WTC11 (cell line): ENCODE measurements at regions not wholly inside any gene's neighbourhood (a gene's known extent, or its start where the extent isn't known, plus 50 kb on each side); places are given as distances from the start of the nearest gene placed in this dataset.

Experiments
- ATAC-seq: fragments of 200-7000 bp; cut with Tn5 transposase; 2 replicates; pipeline ENCODE4 v1.10.0; 2021; ENCODE audit warnings: mild to moderate bottlenecking, moderate library complexity
- CTCF ChIA-PET: fragments of 300-600 bp; sonication (Branson Sonifier 250); formaldehyde crosslinking; loops from one replicate; lab custom pipeline; 2021; ENCODE audit warnings: antibody characterized with exemption; lab: Charles Lee
- POLR2A ChIA-PET: fragments of 350-600 bp; sonication (Branson Sonifier 250); formaldehyde crosslinking; loops from one replicate; lab custom pipeline; 2021; ENCODE audit warnings: antibody characterized with exemption; lab: Charles Lee
- DNase-seq: peaks from one replicate; pipeline ENCODE4 v3.0.0; 2021; ENCODE audit warnings: low spot score
- H3K27ac Mint-ChIP-seq: 2 replicates; pipeline ENCODE4 v1.8.0; 2021; ENCODE audit warnings: mixed read lengths
- H3K27me3 Mint-ChIP-seq: 2 replicates; pipeline ENCODE4 v1.8.0; 2021; ENCODE audit warnings: low read depth, mild to moderate bottlenecking, moderate library complexity, mixed read lengths
- H3K36me3 Mint-ChIP-seq: 2 replicates; pipeline ENCODE4 v1.8.0; 2021; ENCODE audit warnings: mixed read lengths
- H3K4me1 Mint-ChIP-seq: 2 replicates; pipeline ENCODE4 v1.8.0; 2022; ENCODE audit warnings: mixed read lengths
- H3K4me3 Mint-ChIP-seq: 2 replicates; pipeline ENCODE4 v1.8.0; 2021; ENCODE audit warnings: mild to moderate bottlenecking, moderate library complexity, mixed read lengths
- H3K9me3 Mint-ChIP-seq: 2 replicates; pipeline ENCODE4 v1.8.0; 2021; ENCODE audit warnings: mixed read lengths
- AFF4 ChIP-seq: sonication (generic); formaldehyde crosslinking; IDR thresholded peaks from 2 replicates; pipeline ENCODE4 v1.8.1; 2023; ENCODE audit warnings: mild to moderate bottlenecking, missing genetic modification reagents, borderline replicate concordance
- ATF2 ChIP-seq: sonication (generic); formaldehyde crosslinking; IDR thresholded peaks from 2 replicates; pipeline ENCODE4 v1.8.1; 2022; ENCODE audit warnings: low read depth, missing genetic modification reagents, borderline replicate concordance
- CBFB ChIP-seq: sonication (generic); formaldehyde crosslinking; IDR thresholded peaks from 2 replicates; pipeline ENCODE4 v1.8.1; 2022; ENCODE audit warnings: mild to moderate bottlenecking, low read depth, missing genetic modification reagents
- CREM ChIP-seq: sonication (generic); formaldehyde crosslinking; IDR thresholded peaks from 2 replicates; pipeline ENCODE4 v1.8.1; 2022; ENCODE audit warnings: mild to moderate bottlenecking, missing genetic modification reagents, moderate library complexity
- IRF2 ChIP-seq: sonication (generic); formaldehyde crosslinking; IDR thresholded peaks from 2 replicates; pipeline ENCODE4 v1.8.0; 2022; ENCODE audit warnings: low read depth, missing genetic modification reagents, borderline replicate concordance
- SMAD4 ChIP-seq: sonication (generic); formaldehyde crosslinking; IDR thresholded peaks from 2 replicates; pipeline ENCODE4 v1.8.0; 2022; ENCODE audit warnings: mild to moderate bottlenecking, missing genetic modification reagents
- TEAD1 ChIP-seq: sonication (generic); formaldehyde crosslinking; IDR thresholded peaks from 2 replicates; pipeline ENCODE4 v1.8.0; 2022; ENCODE audit warnings: mild to moderate bottlenecking, missing genetic modification reagents
- ZBTB43 ChIP-seq: sonication (generic); formaldehyde crosslinking; IDR thresholded peaks from 2 replicates; pipeline ENCODE4 v1.8.1; 2023; ENCODE audit warnings: mild to moderate bottlenecking, missing genetic modification reagents
- ZMAT4 ChIP-seq: fragments of 250-450 bp; sonication (Bioruptor Pico); IDR thresholded peaks from 2 replicates; pipeline ENCODE4 v1.9.0; 2021; ENCODE audit warnings: mild to moderate bottlenecking
- ZNF138 ChIP-seq: sonication (generic); formaldehyde crosslinking; conservative IDR thresholded peaks from 2 replicates; pipeline ENCODE4 v1.8.1; 2022; ENCODE audit warnings: mild to moderate bottlenecking, moderate library complexity, missing genetic modification reagents
- ZNF281 ChIP-seq: sonication (generic); formaldehyde crosslinking; IDR thresholded peaks from 2 replicates; pipeline ENCODE4 v1.8.0; 2023; ENCODE audit warnings: mild to moderate bottlenecking, missing genetic modification reagents
- ZNF396 ChIP-seq: fragments of 250-450 bp; sonication (Bioruptor Pico); IDR thresholded peaks from 2 replicates; pipeline ENCODE4 v1.8.0; 2021; ENCODE audit warnings: mild to moderate bottlenecking, moderate library complexity, borderline replicate concordance
- ZNF416 ChIP-seq: fragments of 250-450 bp; sonication (Bioruptor Pico); IDR thresholded peaks from 2 replicates; pipeline ENCODE4 v1.9.0; 2021; ENCODE audit warnings: mild to moderate bottlenecking, inconsistent platforms
- TF ChIP-seq, protein P1 (sequence below): sonication (generic); formaldehyde crosslinking; IDR thresholded peaks from 2 replicates; pipeline ENCODE4 v1.8.1; 2022; ENCODE audit warnings: missing genetic modification reagents, borderline replicate concordance
- TF ChIP-seq, protein P2 (sequence below): sonication (generic); formaldehyde crosslinking; IDR thresholded peaks from 2 replicates; pipeline ENCODE4 v1.8.0; 2023; ENCODE audit warnings: missing genetic modification reagents, mild to moderate bottlenecking, borderline replicate concordance

DNA sequence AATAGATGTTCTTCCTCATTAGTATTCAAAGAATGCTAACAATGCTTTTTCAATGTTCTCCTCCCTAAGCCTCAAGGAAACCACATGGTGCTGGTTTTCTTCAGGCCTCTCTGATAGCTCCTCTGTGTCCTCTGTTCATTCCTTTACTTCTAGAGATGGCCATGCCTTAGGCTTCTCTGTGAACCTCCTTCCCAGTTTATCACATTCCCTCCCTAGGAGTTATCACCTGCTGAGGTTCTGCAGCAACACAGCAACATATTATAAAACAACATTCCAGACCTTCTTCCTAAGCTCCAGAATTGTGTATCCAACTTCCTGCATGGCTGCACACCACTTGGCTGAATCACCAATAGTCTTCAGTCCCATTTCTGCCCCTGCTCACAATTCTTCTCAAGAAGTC lies 325.5 kb downstream of the IRS1 start (continued):
- TF ChIP-seq ZNF281 (no peak), ZNF138 (CRISPR knock-in tag) (no peak), ZMAT4 (no peak), IRF2 (CRISPR knock-in tag) (no peak)

DNA sequence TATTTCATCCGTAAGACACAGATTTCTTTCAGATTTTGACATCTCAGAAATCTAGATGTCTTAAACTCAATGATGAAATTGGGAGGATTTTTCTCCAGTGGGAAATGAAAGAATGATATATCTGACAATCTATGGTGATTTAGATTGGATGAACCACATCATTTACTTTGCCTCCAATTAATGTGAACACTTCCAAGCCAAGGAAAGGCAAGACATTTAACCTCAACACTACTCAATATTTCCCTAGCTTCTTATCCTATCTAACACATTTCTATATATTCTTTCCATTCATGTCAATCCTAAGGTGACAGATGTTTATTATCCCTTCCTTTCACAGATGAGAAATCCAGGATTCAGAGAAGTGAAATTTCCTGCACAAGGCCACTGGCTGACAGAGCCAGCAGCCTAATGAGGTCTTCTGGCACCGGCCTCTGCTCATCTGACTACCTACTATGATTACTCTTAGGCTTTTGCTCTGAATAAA lies 327.6 kb downstream of the IRS1 start:
- peaks cover 9% of the 10 kb centered on the region; the same call in 1 of the 2 replicates for H3K4me1 Mint-ChIP-seq
- CTCF ChIA-PET: no interaction called here
- H3K36me3 Mint-ChIP-seq: peaks cover 16% of the 10 kb centered on the region
- ATAC-seq (no peak), DNase-seq (no peak)
- no peak overlapping the region for H3K4me3 Mint-ChIP-seq
- H3K27ac Mint-ChIP-seq: no peak overlapping the region
- H3K9me3 Mint-ChIP-seq: peaks cover 28% of the 10 kb centered on the region
- POLR2A ChIA-PET: no interaction called here
- no peak for TF ChIP-seq CBFB (CRISPR knock-in tag)
- no peak for TF ChIP-seq CREM
- no peak for TF ChIP-seq AFF4
- TF ChIP-seq, protein P1, sequence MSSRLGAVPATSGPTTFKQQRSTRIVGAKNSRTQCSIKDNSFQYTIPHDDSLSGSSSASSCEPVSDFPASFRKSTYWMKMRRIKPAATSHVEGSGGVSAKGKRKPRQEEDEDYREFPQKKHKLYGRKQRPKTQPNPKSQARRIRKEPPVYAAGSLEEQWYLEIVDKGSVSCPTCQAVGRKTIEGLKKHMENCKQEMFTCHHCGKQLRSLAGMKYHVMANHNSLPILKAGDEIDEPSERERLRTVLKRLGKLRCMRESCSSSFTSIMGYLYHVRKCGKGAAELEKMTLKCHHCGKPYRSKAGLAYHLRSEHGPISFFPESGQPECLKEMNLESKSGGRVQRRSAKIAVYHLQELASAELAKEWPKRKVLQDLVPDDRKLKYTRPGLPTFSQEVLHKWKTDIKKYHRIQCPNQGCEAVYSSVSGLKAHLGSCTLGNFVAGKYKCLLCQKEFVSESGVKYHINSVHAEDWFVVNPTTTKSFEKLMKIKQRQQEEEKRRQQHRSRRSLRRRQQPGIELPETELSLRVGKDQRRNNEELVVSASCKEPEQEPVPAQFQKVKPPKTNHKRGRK: no peak
- TF ChIP-seq TEAD1 (CRISPR knock-in tag): no peak
- no peak for TF ChIP-seq ATF2 (CRISPR knock-in tag)
- TF ChIP-seq ZNF396: no peak
- TF ChIP-seq, all 79 proteins: peak for 0
- no peaks in the 10 kb centered on the region for H3K27me3 Mint-ChIP-seq

- DNase-seq (no peak), ATAC-seq (no peak)
- no peaks in the 10 kb centered on the region for H3K36me3 Mint-ChIP-seq
- POLR2A ChIA-PET: no interaction called here
- H3K27ac Mint-ChIP-seq: no peak overlapping the region
- CTCF ChIA-PET: no interaction called here
- no peaks in the 10 kb centered on the region for H3K4me1 Mint-ChIP-seq
- no peak overlapping the region for H3K4me3 Mint-ChIP-seq
- H3K27me3 Mint-ChIP-seq: no peaks in the 10 kb centered on the region
- H3K9me3 Mint-ChIP-seq: peaks cover 2% of the 10 kb centered on the region; the same call in 1 of the 2 replicates
- TF ChIP-seq, protein P2, sequence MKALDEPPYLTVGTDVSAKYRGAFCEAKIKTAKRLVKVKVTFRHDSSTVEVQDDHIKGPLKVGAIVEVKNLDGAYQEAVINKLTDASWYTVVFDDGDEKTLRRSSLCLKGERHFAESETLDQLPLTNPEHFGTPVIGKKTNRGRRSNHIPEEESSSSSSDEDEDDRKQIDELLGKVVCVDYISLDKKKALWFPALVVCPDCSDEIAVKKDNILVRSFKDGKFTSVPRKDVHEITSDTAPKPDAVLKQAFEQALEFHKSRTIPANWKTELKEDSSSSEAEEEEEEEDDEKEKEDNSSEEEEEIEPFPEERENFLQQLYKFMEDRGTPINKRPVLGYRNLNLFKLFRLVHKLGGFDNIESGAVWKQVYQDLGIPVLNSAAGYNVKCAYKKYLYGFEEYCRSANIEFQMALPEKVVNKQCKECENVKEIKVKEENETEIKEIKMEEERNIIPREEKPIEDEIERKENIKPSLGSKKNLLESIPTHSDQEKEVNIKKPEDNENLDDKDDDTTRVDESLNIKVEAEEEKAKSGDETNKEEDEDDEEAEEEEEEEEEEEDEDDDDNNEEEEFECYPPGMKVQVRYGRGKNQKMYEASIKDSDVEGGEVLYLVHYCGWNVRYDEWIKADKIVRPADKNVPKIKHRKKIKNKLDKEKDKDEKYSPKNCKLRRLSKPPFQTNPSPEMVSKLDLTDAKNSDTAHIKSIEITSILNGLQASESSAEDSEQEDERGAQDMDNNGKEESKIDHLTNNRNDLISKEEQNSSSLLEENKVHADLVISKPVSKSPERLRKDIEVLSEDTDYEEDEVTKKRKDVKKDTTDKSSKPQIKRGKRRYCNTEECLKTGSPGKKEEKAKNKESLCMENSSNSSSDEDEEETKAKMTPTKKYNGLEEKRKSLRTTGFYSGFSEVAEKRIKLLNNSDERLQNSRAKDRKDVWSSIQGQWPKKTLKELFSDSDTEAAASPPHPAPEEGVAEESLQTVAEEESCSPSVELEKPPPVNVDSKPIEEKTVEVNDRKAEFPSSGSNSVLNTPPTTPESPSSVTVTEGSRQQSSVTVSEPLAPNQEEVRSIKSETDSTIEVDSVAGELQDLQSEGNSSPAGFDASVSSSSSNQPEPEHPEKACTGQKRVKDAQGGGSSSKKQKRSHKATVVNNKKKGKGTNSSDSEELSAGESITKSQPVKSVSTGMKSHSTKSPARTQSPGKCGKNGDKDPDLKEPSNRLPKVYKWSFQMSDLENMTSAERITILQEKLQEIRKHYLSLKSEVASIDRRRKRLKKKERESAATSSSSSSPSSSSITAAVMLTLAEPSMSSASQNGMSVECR (CRISPR knock-in tag): no peak
- no peak for TF ChIP-seq ZBTB43 (CRISPR knock-in tag)
- no peak for TF ChIP-seq ZNF416 (CRISPR knock-in tag)
- TF ChIP-seq SMAD4 (CRISPR knock-in tag): no peak
- TF ChIP-seq CREM: no peak
Observed at GRCh38 chr2:226467633-226468032, 332.0 kb downstream of the IRS1 start.
